Stimulated activated CD4-positive, alpha-beta T cell treated with anti-CD3 and anti-CD28 coated beads, TNF-alpha, amount 100 ng/mL, for 24 hours (primary cell): ENCODE measurements at regions not wholly inside any gene's neighbourhood (a gene's known extent, or its start where the extent isn't known, plus 50 kb on each side); places are given as distances from the start of the nearest gene placed in this dataset.

Experiments
- DNase-seq, 3 experiments: peaks; one replicate each; pipeline ENCODE4 v3.0.0-alpha.2; 2020; ENCODE audit warnings: low read depth in 3 of 3

GRCh38 chr9:109830545-109830944 lies 50.5 kb downstream of the PALM2AKAP2 start:
- DNase-seq, result no peak

- no peak for DNase-seq
Measured at GRCh38 chr9:109831998-109832658, 52.1 kb downstream of the PALM2AKAP2 start.

GRCh38 chr9:109834855-109835254 lies 54.9 kb downstream of the PALM2AKAP2 start:
- DNase-seq, result no peak

- DNase-seq, result no peak
Measured at GRCh38 chr9:109843641-109844040, 63.6 kb downstream of the PALM2AKAP2 start.

- no peak for DNase-seq
Measured at GRCh38 chr9:109845226-109845625, 65.2 kb downstream of the PALM2AKAP2 start.

- DNase-seq, result no peak
Measured at GRCh38 chr9:109846776-109847175, 66.8 kb downstream of the PALM2AKAP2 start.

- DNase-seq, result no peak
Measured at GRCh38 chr9:109852556-109852955, 72.6 kb downstream of the PALM2AKAP2 start.

GRCh38 chr9:109855540-109855939 lies 75.5 kb downstream of the PALM2AKAP2 start:
- DNase-seq, result no peak

GRCh38 chr9:109856785-109857184 lies 76.8 kb downstream of the PALM2AKAP2 start:
- no peak for DNase-seq

GRCh38 chr9:109857336-109857735 lies 77.3 kb downstream of the PALM2AKAP2 start:
- DNase-seq, result no peak

- DNase-seq, result no peak
Measured at GRCh38 chr9:109859447-109859846, 79.4 kb downstream of the PALM2AKAP2 start.

GRCh38 chr9:109860521-109860920 lies 80.5 kb downstream of the PALM2AKAP2 start:
- DNase-seq, result no peak

GRCh38 chr9:109861499-109861898 lies 81.5 kb downstream of the PALM2AKAP2 start:
- no peak for DNase-seq

GRCh38 chr9:109861918-109862317 lies 81.9 kb downstream of the PALM2AKAP2 start:
- DNase-seq, result no peak

- no peak for DNase-seq
Measured at GRCh38 chr9:109862452-109862851, 82.5 kb downstream of the PALM2AKAP2 start.

GRCh38 chr9:109863961-109864360 lies 84.0 kb downstream of the PALM2AKAP2 start:
- DNase-seq, result no peak

- DNase-seq, result no peak
Measured at GRCh38 chr9:109865521-109865920, 85.5 kb downstream of the PALM2AKAP2 start.

- DNase-seq, result no peak
Measured at GRCh38 chr9:109868207-109868606, 88.2 kb downstream of the PALM2AKAP2 start.

- no peak for DNase-seq
Measured at GRCh38 chr9:109868722-109869121, 88.7 kb downstream of the PALM2AKAP2 start.

GRCh38 chr9:109870365-109870764 lies 90.4 kb downstream of the PALM2AKAP2 start:
- DNase-seq, result no peak

GRCh38 chr9:109872901-109873300 lies 92.9 kb downstream of the PALM2AKAP2 start:
- no peak for DNase-seq

GRCh38 chr9:109875495-109876129 lies 95.6 kb downstream of the PALM2AKAP2 start:
- DNase-seq, result no peak
